ENCODE measurements at regions not wholly inside any gene's neighbourhood (a gene's known extent, or its start where the extent isn't known, plus 50 kb on each side); places are given as distances from the start of the nearest gene placed in this dataset.

DNA sequence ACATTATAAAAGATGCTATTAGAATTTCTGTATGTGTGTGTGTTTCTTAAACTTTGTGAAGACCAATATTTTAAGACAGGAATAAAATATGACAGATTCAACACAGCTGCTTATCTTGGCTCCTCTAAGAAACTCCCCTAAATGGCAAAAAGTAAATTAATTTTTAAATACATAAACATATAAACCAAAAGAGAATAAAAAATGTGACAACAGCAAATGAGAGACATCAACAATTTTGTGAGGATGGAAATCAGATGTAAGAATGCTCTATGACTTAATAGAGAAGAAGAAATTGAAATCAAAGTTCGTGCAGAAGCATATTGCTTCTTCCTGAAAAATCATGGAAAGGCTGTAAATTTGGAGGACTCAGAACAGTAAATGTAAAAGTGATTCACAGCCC, 1083.8 kb downstream of the FLRT2 start:
- TF ChIP-seq, protein P1, sequence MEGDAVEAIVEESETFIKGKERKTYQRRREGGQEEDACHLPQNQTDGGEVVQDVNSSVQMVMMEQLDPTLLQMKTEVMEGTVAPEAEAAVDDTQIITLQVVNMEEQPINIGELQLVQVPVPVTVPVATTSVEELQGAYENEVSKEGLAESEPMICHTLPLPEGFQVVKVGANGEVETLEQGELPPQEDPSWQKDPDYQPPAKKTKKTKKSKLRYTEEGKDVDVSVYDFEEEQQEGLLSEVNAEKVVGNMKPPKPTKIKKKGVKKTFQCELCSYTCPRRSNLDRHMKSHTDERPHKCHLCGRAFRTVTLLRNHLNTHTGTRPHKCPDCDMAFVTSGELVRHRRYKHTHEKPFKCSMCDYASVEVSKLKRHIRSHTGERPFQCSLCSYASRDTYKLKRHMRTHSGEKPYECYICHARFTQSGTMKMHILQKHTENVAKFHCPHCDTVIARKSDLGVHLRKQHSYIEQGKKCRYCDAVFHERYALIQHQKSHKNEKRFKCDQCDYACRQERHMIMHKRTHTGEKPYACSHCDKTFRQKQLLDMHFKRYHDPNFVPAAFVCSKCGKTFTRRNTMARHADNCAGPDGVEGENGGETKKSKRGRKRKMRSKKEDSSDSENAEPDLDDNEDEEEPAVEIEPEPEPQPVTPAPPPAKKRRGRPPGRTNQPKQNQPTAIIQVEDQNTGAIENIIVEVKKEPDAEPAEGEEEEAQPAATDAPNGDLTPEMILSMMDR (IDR thresholded peaks at IDR 0.05), result no peak
- TF ChIP-seq POLR2A (IDR thresholded peaks at IDR 0.05) (no peak), EP300 (IDR thresholded peaks at IDR 0.05) (no peak)
